ENCODE measurements at regions not wholly inside any gene's neighbourhood (a gene's known extent, or its start where the extent isn't known, plus 50 kb on each side); places are given as distances from the start of the nearest gene placed in this dataset.

GRCh38 chr1:218712677-218713076 lies 367.5 kb downstream of the TGFB2 start:
- DNase-seq (ENCODE audit: low read depth in 3 of 3), result no peak

- no peak for DNase-seq (ENCODE audit: low read depth in 3 of 3)
Measured at GRCh38 chr1:218715961-218716669, 371.0 kb downstream of the TGFB2 start.

GRCh38 chr1:218717575-218717974 lies 372.4 kb downstream of the TGFB2 start:
- DNase-seq (ENCODE audit: low read depth in 3 of 3), result no peak

- DNase-seq (ENCODE audit: low read depth in 3 of 3), result no peak
Measured at GRCh38 chr1:218718206-218718605, 373.1 kb downstream of the TGFB2 start.

GRCh38 chr1:218718977-218719376 lies 373.8 kb downstream of the TGFB2 start:
- no peak for DNase-seq (ENCODE audit: low read depth in 3 of 3)

- DNase-seq (ENCODE audit: low read depth in 3 of 3), result no peak
Measured at GRCh38 chr1:218728898-218729565, 383.9 kb downstream of the TGFB2 start.

GRCh38 chr1:218735436-218736032 lies 390.4 kb downstream of the TGFB2 start:
- DNase-seq (ENCODE audit: low read depth in 3 of 3), result no peak

GRCh38 chr1:218739426-218739825 lies 394.3 kb downstream of the TGFB2 start:
- no peak for DNase-seq (ENCODE audit: low read depth in 3 of 3)

- DNase-seq (ENCODE audit: low read depth in 3 of 3), result no peak
Measured at GRCh38 chr1:218741852-218742251, 396.7 kb downstream of the TGFB2 start.

GRCh38 chr1:218742467-218743262 lies 397.5 kb downstream of the TGFB2 start:
- DNase-seq (ENCODE audit: low read depth in 3 of 3), result no peak

- no peak for DNase-seq (ENCODE audit: low read depth in 3 of 3)
Measured at GRCh38 chr1:218743861-218744505, 398.8 kb downstream of the TGFB2 start.

- DNase-seq (ENCODE audit: low read depth in 3 of 3), result no peak
Measured at GRCh38 chr1:218748071-218748470, 402.9 kb downstream of the TGFB2 start.

GRCh38 chr1:218750216-218750970 lies 405.3 kb downstream of the TGFB2 start:
- no peak for DNase-seq (ENCODE audit: low read depth in 3 of 3)

- DNase-seq (ENCODE audit: low read depth in 3 of 3), result no peak
Measured at GRCh38 chr1:218751208-218751948, 406.2 kb downstream of the TGFB2 start.

- DNase-seq (ENCODE audit: low read depth in 3 of 3), result no peak
Measured at GRCh38 chr1:218752126-218752525, 407.0 kb downstream of the TGFB2 start.

- no peak for DNase-seq (ENCODE audit: low read depth in 3 of 3)
Measured at GRCh38 chr1:218754477-218754876, 409.3 kb downstream of the TGFB2 start.

GRCh38 chr1:218755128-218755527 lies 410.0 kb downstream of the TGFB2 start:
- no peak for DNase-seq (ENCODE audit: low read depth in 3 of 3)

- DNase-seq (ENCODE audit: low read depth in 3 of 3), result no peak
Measured at GRCh38 chr1:218759795-218760194, 413.9 kb upstream of the LYPLAL1 start.

GRCh38 chr1:218760601-218761570 lies 412.8 kb upstream of the LYPLAL1 start:
- DNase-seq (ENCODE audit: low read depth in 3 of 3), result no peak

All from stimulated activated CD4-positive, alpha-beta T cell treated with anti-CD3 and anti-CD28 coated beads, TNF-alpha, amount 100 ng/mL, for 4 hours (primary cell).